Fibroblast of the aortic adventitia (primary cell): ENCODE measurements at regions not wholly inside any gene's neighbourhood (a gene's known extent, or its start where the extent isn't known, plus 50 kb on each side); places are given as distances from the start of the nearest gene placed in this dataset.

Experiments used
- DNase-seq: peaks from one replicate; pipeline ENCODE4 v3.0.0-alpha.2; 2010; ENCODE audit warnings: low read depth
- H3K4me3 ChIP-seq: 2 replicates; pipeline ENCODE4 v1.5.1; 2011; ENCODE audit warnings: low read depth, mild to moderate bottlenecking, control low read depth, low read length, moderate library complexity
- CTCF ChIP-seq: IDR thresholded peaks from 2 replicates; pipeline ENCODE4 v1.5.1; 2011; ENCODE audit warnings: mild to moderate bottlenecking, low read length, control low read depth, inconsistent platforms; ENCODE audit not compliant: insufficient read depth

GRCh38 chr2:8198766-8199382 lies 483.0 kb upstream of the ID2 start:
- H3K4me3 ChIP-seq = no peak overlapping the region
- TF ChIP-seq CTCF = no peak
- DNase-seq = no peak

GRCh38 chr2:8202132-8202531 lies 479.7 kb upstream of the ID2 start:
- no peak for TF ChIP-seq CTCF
- no peak for DNase-seq
- H3K4me3 ChIP-seq = no peak overlapping the region

- DNase-seq = no peak
- H3K4me3 ChIP-seq = no peak overlapping the region
- no peak for TF ChIP-seq CTCF
These were observed 478.5 kb upstream of the ID2 start for GRCh38 chr2:8203364-8203763.

DNA sequence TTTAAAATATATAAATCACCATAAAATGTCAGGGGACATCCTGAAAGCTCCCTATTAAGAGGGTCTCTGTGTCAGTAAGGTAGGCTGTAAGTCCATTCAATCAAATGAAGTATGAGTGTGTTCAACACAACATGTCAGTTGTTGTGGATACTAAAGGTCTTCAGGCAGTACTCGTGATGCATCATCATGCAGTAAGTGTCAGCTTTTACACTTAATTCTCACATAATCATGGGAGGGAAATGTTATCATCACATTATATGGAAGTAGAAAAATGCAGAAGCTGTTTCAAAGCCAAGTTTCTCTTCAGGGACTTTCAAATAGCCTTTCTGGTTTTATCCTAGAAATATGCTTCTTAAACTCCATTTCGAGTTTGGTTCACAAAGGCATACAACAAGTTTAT lies 477.1 kb upstream of the ID2 start:
- DNase-seq = no peak
- TF ChIP-seq CTCF = no peak
- H3K4me3 ChIP-seq = no peak overlapping the region

GRCh38 chr2:8209494-8209893 lies 472.4 kb upstream of the ID2 start:
- no peak for DNase-seq
- no peak for TF ChIP-seq CTCF
- no peak overlapping the region for H3K4me3 ChIP-seq

DNA sequence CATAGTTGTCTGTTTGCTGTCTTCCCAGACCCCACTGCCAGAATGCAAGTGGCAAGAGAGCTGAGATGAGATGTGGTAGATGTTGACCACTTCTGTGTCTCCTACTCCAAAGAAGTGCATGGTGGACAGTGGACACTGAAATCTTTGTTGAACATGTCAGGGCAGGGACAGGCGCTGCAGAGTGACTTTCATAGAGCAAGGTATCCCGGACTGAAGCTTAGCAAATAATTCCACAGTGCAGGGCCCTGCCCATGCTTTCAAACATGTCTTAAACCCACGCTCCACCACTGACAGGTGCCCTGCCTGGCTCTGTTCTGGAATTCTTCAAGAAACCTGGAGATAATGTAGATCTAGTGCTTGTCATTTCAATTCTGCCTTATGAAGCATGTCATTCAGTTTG lies 470.5 kb upstream of the ID2 start:
- no peak overlapping the region for H3K4me3 ChIP-seq
- DNase-seq = no peak
- TF ChIP-seq CTCF = no peak

DNA sequence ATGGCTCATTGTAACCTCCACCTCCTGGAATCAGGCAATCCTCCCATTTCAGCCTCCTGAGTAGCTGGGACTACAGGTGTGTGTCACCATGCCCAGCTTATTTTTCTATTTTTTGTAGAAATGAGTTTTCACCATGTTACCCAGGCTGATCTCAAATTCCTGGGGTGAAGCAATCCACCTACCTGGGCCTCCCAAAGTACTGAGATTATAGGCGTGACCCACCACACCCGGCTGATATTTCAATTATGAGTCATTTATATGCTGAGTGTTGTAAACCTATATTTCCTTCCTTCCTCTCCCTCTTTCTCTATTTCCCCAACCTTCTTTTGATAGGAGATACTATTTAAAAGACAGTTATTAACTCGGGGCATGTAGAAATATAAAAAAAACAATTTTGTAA lies 469.6 kb upstream of the ID2 start:
- no peak overlapping the region for H3K4me3 ChIP-seq
- DNase-seq = no peak
- no peak for TF ChIP-seq CTCF
